ENCODE measurements at regions not wholly inside any gene's neighbourhood (a gene's known extent, or its start where the extent isn't known, plus 50 kb on each side); places are given as distances from the start of the nearest gene placed in this dataset.

DNA sequence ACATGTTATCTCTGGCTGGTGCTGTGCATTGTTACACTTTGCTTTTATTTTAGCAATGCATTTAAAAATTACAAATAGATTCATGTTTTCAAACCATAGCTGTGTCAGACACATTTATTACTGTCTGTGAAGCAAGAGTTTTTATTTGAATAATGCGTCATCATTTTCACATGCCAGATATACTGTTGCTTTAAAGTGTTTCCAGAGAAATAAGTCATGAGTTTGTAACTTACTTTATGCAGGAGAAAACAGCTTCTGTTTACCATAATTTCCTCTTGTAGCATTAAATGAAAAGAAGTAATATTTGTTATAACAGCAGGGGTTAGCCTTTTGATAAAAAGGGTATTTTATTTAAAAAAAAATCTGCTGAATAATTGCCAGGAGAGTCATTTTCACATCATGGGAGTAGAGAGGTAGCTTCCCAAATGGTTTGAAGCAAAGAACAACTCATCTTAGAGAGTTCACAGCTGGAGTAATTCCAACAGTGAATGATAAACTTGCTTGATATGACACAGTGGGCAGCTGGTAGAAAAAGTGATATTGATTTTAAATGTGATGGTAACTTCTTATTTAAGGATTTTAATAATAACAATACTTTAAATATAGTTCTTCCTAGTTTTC is 1274.5 kb upstream of the CRIM1 start:
- DNase-seq, result no peak

DNA sequence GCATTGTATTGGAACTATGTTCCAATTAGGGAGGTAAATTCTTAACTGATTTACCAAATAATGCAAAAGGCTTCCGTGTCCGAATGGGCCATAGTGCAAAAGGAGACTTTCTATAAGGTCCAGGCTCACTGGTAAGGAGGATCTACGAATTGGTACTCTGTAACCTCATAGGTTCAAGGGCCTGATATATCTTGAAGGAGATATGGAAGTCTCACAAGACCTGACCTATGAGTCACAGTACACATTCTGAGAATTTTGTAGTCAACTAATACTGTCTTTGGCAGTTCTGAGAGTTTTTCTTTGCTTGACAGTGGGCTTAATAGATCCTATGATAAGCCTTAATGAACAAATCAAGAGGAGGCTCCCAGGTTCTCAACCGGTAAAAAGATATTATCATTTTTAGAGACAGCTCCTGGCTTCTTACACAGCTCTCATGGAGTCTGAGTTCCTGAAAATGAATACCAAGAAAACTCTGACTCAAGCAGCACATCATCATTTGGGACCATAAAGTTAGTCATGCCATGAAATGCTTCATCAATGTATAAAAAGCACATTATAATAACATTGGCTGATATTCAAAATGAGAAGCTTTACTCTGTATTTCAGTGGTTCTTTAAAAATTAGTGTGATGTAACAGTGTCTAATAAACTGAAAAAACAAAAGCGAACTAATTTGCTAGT is 1275.2 kb upstream of the CRIM1 start:
- DNase-seq, result no peak

DNA sequence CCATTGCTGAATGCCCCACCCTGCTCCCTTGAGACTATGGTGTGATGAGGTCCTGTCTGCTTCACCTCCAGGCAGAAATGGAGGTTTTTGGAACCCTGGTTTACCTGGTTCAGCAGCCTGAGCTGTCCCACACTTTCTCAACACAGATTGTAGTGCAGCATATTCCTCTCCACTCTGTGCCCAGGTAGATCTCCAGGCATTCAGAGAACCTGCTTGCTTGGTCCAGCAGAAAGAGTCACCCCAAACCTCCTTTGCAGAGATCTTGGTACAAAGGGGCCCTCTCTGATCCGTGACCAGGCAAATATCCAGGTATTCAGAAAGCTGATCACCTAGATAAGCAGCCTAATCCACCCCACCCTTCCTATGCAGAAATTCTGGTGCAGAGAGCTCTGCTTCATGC is 1288.2 kb upstream of the CRIM1 start:
- DNase-seq, result no peak

DNA sequence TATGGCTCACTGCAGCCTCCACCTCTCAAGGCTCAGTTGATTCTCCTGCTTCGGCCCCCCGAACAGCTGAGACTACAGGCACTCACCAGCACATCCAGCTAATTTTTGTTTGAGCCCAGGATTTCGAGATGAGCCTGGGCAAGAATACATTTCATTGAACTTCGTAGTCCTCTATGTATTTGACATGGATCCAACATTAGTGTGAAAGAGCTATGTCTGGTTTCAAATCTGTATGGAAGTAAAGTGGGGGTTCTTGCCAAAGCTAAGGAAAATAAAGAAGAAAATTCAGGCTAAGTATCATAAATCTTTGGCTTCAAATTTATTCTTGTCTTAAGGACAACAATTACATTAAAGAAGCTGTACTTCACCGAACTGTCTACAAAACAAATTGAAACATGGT is 1291.7 kb upstream of the CRIM1 start:
- no peak for DNase-seq

DNA sequence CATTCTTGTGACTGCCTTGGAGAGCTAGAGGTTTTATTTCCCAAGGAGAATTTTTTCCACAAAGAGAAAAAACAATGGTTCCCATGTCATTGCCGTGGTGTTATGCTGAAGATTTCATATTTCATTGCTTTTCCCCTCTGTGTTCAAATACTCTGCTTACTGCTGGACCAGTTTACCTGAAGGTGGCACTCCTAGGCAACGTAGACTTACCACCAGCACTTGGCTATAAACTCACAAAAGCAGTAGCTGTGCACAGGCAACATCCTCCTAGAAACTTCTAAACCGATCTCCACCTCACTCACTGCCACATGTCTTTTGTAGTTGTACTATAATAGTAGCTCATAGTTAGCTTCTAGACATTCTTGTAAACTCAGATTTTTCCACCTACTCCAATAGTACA is 1319.7 kb upstream of the CRIM1 start:
- DNase-seq, result peak; percentile 1

DNA sequence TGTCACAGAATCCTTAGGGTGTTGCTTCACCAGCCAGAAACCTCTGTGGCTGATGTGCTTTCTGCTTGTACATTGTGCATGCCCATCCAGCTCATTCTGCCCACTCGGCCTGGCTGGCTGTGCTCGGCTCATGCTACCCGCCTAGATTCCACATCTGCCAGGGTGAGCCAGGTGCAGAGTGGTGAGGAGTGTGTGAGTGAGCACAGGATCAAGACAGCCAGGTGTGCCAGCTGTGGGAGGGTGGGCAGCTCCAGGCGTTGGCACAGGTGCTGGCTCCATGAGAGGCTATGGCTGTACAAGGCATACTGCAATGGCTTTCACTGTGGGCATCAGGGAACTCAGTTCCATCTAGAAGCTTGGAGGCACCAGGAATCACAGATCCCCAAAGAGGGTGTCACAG is 1321.8 kb upstream of the CRIM1 start:
- DNase-seq, result no peak

DNA sequence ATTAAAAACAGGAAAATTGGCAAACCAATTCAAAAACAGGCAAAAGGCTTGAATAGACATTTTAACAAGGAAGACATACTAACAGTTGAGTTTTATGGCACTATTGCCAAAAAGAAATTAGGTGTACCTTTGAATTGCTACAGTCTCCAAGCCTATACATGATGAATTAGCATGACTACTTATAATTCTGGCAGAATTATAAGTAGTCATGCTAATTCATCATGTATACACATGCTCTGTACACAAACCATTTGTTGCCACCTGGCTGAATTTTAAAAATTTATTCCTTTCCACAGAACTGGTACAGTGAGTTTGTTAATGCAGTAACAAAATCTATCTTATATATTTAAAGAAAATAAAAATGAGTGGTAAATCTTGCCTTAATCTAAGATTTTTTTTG is 1332.0 kb upstream of the CRIM1 start:
- no peak for DNase-seq

DNA sequence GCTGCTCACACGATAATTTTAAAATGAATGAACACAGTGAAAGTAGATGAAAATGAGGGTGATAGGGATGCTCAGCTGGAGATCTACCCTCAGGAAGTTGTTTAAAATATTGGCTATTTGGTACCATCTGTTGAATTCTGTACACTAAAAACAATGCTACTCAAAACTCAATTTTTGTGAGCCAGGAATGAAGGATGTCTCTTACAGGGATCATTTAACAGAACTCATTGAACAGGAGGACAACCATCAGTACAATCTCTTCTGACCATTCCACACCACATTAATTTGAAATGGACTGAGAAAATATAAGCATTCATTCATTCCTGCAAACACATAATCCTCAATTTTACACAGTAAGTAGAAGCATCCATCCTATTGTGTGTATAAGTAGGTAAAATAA is 1355.1 kb upstream of the CRIM1 start:
- DNase-seq, result no peak

DNA sequence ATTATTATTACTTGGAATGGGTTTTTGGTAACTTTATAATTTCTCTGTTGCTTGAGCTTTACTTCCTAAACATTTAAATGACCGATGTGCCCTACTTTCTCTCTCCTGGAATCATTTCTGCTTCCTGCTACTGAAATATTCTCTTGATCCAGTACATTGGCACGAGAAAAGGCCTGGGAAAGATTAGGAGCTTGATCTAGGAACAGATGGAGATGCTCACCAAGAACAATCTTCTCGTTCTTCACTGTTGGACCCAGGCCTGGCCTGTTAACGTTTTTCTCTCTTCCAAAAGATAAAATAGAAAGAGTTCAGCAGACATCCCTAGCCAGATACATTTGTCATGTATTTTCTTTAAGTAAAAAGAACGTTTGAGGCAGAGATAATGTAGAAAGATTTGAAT is 1356.8 kb upstream of the CRIM1 start:
- no peak for DNase-seq

DNA sequence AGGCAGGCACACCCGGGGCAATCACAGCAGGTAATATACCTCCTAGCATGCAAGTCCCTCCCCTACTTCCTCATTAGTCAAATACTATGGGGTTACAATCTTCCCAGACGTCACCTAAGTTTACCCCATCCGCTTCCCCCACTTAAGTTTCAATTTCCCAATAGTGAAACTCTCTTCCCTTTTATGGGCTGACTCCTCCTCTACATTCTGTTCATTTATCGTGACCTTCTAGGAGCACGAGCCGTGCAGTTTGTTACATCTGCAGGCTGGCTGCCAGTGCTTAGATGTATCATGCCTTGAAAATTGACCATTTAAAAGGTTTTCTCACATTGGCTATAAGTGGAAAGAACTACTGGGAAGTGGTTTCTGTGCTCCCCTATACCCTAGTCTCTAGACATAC is 1357.8 kb upstream of the CRIM1 start:
- DNase-seq, result no peak

DNA sequence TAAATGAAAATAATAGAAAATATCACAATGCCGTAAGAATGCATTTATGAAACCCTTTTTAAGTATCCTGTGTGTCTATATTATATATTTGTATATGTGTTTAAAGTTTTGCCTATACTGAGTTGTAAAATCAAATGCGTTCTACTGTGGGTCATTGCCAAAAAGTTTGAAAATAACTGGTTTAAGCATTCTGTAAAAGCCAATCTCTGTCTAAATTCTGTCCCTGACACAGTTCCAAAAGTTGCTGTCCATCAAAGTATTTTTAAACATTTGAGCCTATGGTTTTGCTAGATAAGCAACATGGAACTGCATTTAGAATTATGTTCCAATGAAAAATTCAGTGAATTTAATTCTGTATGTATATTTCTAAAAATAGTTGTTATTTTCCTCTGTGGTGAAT is 1360.4 kb upstream of the CRIM1 start:
- DNase-seq, result no peak

DNA sequence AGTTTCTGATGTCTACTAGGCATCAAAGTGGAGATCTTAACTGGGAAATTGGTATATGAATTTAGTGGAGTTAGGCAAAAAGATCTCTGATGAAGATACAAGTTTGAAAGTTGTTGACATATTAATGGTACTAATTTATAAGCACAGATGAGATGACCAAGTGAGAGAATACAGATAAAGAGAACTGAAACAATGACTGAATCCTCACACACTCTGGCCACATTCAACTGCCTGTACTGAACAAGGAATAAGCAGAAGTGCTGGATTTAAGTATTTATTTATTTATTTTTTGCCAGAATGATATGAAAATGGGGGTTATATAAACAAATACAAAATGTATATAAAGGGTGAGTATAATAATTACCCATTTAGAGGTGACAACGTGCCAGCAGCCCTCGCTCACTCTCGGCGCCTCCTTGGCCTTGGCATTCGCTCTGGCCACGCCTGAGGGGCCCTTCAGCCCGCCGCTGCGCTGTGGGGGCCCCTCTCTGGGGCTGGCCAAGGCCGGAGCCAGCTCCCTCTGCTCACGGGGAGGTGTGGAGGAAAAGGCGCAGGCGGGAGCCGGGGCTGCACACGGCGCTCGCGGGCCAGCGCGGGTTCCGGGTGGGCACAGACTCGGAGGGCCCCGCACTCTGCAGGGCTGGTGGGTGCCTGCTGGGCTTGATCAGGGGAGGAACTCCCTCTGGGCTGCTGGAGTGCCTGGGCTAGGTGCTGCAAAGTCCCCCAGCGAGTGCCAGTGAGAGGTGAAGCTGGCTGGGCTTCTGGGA is 1363.9 kb upstream of the CRIM1 start:
- DNase-seq, result no peak

DNA sequence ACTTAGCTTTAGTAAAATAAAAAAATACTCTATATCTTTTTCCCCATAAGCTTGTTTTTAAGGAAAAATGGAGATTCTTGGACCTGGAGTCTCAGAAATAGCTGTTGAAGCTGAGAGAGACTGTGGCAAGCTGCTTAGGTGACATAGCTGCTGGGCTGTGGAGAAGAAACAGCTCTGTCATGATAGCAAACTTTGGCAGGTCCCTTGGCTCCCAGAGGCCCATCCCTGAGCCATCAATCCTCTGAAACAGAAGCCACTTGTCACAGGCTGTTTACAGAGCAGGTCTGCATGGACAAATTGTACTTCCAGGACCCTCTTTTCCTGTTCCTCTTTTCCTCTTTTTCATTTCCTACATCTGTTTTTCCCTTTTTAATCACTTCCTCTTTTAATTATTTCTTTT is 1370.1 kb upstream of the CRIM1 start:
- DNase-seq, result no peak

DNA sequence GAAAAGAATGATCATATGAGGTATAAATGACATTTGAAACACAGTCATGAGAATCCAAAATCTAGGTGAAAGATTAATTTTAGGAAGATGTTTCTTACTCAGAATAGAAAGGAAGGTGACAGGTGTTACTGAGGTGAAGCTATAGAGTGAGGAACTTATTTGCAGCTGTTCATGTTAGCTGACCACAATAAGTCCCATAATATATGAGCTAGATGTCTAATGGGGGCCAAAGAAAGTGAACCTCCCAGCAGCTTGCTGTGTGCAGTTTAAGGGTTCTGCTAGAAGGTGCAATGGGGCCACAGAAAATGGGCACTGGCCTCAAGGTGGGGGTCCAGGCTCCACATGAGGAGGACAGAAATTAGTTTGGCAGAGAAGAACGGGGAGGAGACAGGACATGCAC is 1374.9 kb upstream of the CRIM1 start:
- DNase-seq, result no peak

DNA sequence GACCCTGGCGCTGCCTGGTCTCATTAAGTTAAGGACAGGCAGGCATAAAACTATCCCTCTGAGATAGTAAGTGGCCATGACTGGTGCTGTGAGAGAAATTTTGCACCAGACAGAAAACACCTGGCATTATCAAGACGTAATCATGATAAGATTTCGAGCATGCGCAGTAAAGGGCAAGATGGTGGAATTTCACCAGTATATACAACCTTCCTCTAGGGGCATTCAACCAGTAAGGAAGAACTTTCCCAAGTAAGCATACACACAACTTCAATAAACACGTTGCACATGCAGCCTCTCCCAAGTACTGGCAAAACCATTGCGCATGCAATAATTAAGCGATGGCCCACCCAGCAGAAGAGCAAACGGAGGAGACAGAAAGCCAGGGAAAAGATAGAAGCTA is 1376.4 kb upstream of the CRIM1 start:
- no peak for DNase-seq

DNA sequence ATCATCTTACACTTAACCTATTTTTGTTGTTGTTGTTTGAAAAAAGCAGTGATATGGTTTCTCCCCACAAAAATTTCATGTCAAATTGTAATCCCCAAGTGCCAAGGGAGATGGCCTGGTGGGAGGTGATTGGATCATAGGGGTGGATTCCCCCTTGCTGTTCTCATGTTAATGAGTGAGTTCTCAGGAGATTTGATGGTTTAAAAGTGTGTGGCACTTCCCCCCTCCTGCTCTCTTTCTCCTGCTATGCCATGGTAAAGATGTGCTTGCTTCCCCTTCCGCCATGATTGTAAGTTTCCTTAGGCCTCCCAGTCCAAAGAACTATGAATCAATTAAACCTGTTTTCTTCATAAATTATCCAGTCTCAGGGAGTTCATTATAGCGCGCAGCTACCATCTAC is 1362.7 kb upstream of the FAM98A start:
- no peak for DNase-seq

DNA sequence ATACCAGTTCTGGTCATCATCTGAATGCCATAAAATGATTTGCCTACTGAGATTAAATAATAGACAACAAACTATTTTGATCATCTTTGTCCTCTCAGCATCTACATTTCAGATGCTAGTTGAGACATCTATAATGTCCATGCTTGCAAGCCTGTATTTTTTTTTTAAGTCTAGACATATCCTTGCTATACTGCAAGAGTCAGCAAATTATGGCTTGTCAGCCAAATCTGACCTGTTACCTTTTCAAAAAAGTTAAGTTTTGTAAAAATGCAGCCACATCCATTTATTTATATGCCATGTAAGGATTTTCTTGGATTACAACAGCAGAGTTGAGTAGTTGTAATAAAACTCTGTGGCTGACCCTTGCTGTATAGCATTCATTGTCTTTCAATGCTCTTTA is 1355.7 kb upstream of the FAM98A start:
- no peak for DNase-seq

DNA sequence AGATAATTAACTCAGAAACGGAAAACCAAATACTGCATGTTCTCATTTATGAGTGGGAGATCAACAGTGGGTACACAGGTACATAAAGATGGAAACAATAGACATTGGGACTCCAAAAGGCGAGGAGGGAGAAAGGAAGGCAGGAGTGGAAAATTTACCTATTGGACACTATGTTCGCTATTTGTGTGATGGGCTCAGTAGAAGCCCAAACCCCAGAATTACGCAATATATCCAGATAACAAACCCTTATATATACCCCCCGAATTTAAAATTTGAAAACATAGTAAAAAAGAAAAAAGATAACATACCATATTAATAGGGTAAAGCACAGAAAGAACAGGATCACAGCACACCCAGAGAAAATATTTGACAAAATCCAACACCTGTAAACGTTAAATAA is 1351.7 kb upstream of the FAM98A start:
- DNase-seq, result no peak

DNA sequence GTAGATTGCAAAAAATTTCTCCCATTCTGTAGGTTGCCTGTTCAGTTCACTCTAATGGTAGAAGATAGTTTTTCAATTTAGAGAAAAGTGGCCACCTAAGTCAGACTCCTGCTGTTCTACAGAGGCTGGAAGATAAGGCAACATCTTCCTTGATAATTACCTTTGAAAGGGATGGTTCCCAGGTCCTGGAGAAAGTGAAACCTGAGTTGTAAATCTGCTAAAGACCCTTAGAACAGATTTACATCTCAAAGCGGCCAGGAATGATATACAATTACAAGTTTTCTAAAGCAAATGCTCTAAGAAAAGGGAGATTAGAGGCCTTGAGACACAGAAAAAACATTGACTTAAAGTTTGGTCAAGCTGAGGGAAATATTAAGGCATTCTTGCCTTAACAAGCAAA is 1350.2 kb upstream of the FAM98A start:
- DNase-seq, result no peak

DNA sequence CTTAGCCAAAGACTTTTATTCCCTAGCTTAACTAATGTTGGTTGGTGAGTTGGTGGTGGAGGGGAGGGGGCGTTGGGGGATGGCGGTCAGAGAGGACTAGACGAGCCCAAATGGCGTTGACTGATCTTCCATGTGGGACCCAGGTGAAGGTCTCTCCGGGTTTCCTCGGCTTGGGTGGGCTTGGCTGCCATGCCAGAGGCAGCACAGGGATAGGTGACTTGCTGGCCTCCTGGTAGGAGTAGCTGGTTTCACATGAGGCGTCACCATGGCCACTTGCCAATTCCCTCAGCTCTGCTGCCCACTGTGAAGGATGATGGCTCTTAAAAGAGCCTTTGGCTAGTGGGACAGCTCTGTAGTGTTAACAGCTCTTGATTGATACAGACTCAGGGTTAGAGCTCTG is 1337.0 kb upstream of the FAM98A start:
- no peak for DNase-seq

DNA sequence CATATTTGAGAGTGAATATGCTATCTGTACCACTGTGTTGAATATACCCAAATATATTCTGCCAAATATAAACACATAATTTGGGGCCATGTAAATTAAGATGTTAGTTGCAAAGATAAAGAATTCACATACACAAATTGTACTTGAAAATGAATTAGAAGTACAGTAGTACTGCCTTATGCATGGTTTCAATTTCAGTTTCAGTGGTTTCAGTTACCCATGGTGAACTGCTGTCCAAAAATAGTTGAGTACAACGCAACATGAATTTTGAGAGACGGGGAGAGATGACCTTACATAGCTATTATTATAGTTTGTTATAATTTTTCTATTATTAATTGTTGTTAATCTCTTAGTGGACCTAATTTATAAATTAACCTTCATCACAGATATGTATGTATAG is 1313.0 kb upstream of the FAM98A start:
- DNase-seq, result no peak

DNA sequence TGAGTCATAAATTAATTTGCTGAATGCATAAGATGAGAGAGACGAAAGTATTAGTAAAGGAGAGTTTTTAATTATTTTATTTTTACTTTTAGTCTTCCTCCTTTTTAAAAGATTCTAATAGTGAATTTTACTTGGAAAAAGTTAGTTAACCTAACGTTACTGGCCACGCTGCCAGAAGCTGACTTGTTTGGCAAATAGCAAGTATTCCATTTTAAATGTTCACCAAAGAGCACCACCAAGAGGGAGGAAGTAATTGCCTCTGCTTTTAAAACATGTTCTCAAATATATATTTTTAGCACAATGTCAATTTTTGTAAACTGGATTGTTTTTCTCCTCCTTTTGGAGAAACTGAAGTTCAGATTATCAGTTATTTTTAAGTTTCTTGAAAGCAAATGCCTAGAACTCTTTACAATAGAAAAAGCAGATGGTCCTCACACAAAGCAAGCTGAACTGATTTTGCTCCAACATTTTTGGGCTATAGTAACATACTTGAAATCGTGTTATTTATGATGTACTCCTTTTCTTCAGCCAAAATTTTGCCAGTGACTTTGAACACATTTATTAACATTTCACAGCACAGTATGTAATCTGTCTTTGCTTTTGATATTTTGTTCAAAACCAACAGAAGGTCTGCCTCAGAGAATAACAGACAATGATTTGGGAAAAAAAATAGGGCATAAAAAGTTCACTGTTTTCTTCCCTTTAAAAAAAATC is 1311.0 kb upstream of the FAM98A start:
- DNase-seq, result no peak

DNA sequence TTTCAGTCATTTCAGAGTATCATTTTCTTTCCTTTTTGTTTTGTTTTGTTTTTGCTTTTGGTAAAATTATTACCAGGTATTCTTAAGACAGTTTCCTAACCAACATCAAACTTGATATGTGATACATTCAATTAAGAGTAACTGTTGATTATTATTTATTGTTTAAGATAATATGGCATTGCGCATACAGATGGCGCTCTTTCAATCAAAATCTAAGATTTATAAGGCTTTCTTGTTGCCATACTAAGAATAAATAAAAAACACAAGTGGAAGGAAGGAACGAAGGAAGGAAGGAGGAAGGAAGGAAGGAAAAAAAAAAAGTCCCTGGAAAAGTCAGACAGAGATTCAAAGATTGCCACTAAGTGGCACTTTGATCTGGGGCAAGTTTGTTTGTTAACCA is 1308.7 kb upstream of the FAM98A start:
- DNase-seq, result no peak

DNA sequence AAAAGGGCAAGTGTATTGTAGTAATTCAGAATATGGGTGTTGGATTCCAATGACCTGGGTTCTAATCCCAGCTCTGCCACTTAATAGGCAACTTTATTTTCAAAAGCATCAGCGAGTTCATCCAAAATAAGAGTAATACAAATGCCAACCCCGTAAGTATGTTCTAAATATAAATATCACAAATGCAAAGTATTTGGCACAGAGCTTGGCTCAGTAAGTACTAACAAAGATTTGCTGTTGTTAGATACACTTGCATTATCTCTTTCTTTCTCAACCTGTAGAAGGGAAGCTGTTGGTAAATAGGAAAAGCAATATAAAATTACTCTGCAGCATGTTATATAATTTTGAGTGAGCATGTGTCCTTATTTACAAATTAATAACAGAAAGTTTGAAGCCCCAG is 1302.6 kb upstream of the FAM98A start:
- no peak for DNase-seq
